ENCODE measurements at regions not wholly inside any gene's neighbourhood (a gene's known extent, or its start where the extent isn't known, plus 50 kb on each side); places are given as distances from the start of the nearest gene placed in this dataset.

DNA sequence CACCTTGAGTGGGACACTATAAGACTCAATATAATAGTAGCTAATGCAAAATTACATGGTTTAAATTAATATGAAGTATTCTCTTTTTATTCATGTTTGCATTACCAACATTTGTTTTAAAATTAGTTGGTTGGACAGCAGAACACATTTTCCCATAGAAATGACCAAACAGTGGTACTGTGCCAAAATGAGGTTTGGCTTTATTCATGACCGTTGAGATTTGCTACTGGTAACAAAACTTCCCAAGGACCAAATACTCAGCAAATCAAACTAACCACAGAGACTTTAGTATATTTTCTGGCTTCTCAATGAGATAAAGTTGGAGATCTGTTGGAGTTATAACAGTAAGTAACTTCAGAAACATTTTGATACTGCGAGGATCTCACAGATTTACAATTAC, 637.8 kb upstream of the MEF2C start:
- no peak for DNase-seq

DNA sequence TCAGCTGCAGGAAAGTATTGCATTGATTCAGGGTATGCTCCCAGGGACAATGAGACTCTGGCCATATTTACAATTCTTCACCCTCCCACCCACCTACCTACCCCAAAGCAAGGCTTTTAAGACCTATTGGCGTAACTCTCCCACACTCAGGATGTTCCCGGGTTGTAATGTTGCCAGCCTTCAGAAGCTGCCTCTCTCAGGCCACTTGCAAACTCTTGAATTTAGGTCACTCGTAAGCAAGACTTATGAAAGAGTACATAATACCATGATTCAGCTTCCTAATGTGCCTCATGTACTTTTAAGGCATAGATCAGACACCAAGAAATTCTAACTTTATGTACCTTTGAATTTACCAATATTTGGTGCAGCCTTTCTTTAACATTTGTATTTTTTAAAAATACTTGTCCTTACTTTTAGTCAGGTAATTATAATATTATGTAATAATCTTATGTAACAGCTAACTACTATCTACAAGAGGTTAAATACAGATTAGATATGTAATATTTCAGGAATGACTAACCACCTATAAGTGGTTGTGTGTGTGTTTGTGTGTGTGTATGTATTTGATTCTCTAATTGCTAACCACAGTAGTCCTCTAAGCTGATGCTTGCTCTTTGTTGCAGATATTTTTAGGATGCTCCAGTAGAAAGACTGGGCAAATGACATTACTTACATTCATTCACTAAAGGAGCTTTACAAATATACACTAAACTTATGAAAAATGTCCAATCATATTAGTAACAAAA, 630.5 kb upstream of the MEF2C start:
- DNase-seq, result no peak

DNA sequence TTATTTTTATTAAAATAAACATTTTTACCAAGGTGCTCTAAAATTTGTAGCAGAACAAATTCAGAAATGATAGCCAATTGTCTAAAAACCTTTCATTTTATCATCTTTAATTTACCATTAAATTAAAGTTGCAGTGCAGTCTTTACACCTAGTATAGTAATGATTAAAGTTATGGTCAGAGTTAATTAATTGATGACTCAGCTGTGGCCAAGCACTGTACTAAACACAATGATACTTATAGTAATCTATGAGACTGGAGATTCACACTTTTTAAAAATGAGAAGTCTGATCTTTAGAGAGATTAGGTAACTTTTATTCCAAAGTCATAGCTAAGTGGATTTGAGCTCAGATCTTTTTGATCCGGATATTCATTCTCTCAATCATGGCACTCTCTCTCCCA, 621.1 kb upstream of the MEF2C start:
- no peak for DNase-seq

DNA sequence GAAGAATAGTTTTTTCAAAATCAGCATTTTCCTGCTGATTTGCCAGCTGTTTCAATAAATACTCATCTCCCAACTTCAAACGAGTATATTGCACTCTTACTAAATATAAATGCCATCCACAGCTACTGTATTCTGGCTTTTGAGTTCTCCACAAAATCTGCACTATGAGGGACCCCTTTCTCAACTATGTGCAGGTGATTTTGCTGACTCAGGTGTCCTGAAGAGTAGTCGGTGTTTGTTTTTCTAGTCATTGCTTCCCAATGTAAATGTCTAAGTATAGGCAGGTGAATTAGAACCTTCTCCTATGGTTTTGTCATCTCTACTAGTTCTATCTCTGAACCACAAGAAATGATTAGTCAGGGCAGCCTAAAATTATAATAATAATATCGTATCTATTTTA, 616.8 kb upstream of the MEF2C start:
- no peak for DNase-seq

DNA sequence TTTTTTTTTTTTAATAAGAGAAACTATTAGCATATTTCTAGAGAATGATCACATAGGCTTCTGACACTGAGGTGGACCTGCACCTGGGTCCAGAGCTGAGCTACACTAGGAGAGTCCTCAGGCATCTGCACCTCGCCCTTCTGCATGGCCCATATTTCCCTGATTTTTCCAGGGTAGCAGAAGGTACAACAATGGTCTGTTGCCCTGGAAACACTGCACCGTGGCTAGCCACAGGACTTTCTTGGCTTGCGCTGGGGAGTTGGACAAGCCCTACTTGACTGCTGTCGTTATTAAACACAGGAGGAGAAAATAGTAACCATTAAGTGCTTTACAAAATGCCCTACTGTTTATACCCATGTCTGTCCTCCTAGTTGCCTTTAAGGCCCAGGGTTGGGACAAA, 615.7 kb upstream of the MEF2C start:
- DNase-seq, result no peak

DNA sequence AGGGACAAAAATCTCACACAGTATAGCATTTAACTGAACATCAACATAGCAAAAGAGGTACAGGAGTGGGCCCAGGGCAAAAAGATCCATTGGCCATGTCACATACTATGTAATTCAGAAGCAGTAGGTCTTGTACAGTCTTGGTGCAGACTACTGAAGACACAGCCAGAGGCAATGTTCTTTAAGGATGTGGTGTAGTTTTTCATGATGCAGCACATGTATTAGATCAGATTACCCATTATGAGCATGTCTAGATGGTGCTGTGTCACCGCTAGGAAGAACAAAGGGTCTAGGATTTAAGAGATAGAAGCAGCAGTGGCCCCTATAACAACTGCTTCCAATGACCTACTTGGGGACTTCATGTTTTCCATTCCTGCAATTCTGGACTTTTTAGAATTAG, 610.4 kb upstream of the MEF2C start:
- no peak for DNase-seq

DNA sequence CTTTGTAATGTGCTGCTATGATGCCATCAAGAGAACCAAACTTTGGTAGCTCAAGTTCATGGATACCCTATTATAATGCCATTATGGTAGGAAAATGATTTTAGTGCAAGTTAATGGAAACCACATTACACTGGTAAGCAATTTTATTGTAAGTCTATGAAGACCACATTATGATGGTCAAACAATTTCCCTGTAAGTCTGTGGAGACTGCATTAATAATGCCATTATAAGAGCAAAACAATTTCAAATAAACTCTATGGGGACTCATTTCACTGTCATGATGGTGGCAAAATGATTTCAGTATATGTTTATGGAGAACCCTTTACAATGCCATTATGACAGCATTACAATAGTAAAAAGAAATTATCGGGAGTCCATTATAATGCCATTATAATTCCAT, 602.0 kb upstream of the MEF2C start:
- no peak for DNase-seq

DNA sequence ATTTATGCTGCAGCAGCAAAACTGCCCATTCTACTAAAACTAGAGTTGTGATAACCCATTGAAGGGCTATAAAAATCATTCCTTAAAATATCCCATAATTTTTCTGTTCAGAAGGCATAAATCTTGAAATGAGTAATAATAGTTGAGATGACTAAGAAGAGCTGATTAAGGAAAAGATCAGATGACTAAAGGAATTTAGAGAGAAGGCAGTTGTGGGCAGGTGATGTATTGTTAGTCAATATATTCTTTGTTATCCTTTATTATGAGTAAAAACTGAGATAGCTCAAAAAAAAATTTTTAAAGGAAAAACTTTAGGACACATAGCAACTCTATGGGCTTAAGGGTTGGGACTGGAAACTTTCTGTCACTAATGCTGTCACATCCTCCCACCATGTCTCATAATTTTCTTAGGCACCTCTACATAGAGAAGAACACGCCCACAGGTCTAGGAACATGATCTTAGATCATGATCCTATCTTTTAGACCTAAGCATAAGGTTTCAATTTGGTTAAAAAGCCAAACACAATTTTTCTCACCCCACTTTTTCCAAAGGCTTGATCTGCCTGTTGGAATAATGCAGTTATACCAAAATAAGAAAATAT, 597.5 kb upstream of the MEF2C start:
- no peak for DNase-seq

DNA sequence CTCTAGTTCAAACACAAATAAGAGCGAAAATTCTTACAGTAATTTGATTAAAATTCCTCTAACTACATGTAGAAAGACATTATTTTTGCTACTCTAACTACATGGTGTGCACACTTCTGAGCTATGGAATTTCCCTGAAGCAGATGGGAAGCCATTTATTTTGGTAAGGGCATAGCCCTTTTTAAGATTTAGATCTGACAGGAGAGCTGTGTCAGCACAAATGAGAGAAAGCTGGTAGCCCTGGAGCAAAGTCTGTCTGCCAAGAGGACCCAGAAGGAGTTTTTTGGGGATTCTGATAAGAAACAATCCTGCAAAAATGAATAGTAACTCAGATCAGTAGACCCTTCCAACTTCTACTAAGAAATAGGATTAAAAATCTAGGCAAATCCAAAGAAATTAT, 595.9 kb upstream of the MEF2C start:
- DNase-seq, result no peak

DNA sequence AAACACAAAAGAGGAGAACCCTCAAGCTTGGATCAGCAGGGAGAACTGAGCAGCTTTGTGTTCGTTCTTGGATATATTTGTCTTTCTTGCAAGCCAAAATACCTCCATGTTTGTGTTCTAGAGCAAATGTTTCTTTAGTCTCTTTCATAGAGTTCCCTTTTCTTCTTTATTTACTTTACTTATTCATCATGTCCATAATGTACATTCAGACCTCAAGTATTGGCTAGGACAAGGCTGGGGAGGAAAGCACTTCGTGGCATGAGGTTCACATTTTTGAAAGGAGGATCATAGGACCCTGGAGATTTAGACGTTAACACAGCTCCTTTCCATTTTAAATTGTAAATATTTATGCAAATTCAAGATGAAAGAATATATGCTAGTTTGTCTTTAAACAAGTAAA, 590.2 kb upstream of the MEF2C start:
- no peak for DNase-seq

DNA sequence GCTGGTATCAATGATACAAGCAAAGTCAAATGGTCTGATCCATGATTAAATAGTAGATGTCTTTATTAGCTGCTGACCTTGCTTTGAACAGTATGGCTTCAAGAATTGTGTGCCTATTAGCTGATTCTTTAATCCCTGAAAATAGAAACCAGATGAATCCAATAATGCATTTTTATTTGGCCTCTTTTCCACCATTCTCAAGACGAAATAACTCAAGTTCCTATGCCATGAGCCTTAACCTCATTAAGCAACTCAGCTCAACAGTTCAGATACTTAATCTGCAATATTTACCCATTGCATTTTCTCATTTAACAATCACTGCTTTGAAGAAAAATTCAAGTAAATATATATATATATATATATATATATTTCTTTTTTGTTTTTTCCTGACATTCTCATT, 588.6 kb upstream of the MEF2C start:
- DNase-seq, result no peak

DNA sequence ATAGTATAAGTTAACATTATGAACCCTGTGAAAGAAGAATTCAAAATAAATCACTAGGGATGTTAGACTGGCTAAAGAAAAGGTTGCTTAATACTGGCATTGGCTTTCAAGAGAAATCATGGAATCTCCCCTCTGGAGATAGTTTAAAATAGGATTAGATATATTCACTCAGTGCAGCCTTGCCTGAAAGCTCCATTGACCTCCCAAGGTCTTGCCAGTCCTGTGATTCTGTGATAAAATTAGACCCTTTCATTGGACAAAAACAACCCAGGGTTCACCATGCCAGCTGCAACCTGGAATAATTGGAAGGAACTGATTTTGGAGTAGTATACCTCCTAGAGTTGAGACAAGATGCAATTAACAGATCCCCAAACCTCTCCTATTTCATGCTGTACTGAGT, 588.1 kb upstream of the MEF2C start:
- no peak for DNase-seq

DNA sequence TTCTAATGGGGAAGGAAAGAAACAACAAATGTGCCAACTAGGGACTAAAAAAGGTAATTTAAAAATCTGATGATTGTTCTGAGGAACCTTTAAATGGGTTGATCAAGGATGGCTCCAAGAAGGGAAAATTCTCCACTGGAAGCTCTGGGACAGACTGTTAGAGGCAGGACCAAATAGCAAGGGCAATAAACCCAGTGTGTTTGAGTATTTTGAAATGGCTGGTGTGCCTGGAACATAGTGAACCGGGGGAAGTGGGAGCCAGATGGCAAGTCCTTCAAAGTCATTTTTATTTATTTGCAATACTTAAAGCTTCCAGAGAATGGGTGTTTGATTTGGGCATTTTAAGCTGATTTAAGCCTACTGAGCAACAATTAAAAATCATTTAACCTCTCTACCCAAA, 587.7 kb upstream of the MEF2C start:
- no peak for DNase-seq

DNA sequence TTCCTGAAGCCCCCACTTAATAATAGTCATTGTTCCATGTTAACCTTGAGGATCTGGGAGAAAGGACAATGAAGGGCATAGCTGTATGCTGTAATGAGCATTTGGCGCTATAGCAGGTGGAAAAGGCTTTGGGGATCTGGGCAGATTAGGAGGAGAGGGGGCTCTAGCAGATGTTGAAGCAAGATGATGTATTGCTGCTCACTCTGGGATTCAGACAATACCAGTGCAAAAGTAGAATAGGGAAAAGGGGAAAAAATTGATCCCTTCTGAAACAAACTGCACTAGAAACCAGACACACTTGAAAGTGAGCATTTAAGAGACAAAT, 575.3 kb upstream of the MEF2C start:
- no peak for DNase-seq

DNA sequence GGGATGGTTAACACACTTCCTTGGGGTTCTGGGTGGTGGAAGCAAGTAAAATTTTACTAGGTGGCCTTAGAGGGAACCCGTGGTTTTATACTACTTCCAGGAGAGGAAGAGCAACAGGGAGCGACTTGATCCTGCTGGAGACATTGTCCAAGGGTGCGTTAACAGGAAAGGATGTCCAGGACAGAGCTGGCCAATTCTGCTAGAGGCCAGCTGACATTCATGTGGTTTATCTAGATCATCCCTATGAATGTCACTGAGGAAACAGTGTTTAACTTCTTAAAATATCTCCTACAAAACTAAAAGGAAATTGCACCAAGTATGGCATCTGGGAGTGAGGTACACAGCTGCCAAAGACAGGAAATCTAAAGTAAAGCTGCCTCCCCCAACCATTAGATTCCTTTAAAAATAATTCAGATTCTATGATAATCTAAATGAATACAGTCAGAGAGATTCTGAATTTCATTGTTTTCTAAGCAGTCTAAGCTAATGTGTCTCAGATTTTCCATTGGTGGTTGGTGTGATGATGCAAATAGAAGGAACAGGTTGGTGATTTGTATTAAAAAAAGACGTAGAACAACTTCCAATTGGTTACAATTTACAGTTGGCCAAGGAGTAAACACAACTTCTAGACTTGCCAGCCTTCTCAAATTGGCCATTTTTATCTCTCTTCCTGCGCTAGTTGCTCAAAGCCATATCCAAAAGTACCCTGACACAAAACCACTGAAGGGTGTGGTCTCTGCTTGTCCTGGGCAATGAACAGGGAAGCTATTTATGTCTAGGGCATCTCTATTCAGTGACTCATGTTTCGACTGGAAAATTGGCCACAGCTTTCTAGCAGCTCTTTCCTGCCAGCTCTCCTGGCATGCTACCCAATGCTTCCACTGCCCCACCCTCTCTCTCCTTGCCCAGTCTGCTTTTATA, 574.7 kb upstream of the MEF2C start:
- DNase-seq, result no peak

DNA sequence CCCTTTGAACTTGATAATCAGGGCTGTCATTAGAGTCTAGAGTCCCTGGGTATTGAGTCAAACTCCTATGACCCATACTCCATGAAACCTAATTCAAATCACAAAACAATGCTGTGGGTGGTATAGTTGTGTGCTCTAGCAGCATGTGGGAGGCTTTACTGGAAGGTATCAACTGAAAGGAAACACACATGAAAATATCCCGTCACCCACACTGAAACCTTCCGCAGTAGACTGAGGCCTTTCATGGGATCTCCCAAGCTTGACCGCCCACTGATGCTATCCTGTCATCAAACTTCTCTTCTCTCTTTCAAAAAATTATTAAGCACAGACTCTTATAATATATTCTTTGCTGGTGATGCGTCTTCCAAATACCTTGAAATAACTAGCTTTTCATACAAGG, 569.1 kb upstream of the MEF2C start:
- DNase-seq, result no peak

DNA sequence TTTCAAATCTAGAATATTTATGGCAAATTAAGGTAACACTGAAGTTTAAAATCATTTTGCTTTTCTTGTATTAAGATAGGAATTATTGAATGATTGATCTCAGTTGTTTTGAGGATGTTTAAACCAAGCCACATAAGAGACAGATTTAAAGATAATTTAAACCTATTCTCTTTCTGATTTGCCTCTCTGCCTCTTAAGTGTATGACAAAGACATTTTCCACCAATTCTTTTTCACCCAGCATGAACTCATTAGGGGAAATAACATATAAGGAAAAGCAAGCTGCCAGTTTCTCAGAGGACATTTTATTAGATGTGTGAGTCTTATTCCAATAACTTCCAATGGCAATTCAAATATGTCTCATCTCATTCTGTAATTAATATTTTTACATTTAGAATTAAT, 568.3 kb upstream of the MEF2C start:
- DNase-seq, result no peak

DNA sequence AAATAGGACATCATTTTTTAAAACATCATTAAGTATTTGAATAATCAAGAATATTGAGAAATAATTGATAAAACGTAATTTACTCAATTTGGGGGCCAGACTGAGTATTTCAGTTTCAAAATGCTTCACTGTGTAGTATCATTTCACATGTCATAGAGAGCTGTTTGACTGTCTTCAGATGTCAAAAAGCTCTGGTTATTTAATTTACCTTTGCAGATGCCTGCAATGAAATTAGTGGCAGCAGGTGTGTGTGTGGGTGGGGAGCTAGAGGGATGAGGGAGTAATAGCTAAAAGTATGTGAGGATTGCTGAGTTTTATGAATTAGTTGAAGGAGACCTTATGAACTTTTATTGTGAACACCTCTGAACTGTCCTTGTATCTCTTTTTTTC, 567.2 kb upstream of the MEF2C start:
- no peak for DNase-seq

DNA sequence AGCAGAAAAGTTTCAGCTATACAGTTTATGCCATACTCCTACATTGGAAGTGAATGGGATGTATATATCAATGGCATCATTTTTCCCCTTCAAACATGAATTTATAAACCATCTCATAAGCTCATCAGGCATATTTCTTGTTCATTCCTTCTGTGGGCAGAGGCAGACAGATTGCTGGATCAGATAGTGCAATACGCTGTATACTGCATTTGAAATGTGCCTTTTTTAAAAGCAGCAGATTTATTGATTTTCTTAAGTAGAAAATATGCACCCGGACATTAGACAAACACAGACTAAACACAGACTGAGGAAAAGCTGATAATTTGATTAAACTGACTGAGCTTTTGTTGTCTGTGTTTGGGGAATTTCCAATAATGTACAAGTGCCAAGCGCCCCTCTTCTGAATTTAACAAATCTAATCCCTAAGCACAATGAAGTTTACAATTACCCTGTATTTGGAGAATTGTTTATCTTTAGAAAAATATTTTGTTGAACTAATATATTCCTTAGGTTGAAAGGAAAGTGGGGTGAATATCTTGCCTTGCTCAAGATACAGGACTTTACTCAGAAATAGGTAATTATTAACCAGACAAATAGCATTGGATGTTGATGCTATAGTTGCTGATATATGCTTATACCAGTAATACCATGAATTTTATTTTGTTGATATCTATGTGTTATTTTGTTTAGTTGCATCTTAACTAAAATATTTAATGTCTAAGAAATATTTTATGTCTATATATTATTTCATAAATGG, 566.6 kb upstream of the MEF2C start:
- DNase-seq, result no peak

DNA sequence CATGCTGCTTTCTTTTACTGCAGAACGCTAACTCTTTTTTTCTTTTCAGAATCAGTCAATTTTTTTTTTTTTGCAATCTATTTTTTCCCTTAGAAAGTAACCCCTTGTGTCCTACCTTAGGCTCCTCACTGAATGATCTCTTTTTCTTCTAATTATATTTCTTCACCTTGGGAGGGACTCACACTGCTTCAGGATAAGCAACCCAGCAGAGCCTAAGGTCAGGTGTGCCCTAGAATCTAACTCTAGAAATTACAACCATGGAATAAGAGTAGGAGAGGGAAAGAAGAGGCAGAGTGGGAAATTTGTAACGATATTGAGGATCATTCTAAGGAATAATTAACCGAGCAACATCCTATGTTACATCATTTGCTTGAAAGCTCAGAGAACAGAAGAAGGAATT, 564.0 kb upstream of the MEF2C start:
- DNase-seq, result no peak

DNA sequence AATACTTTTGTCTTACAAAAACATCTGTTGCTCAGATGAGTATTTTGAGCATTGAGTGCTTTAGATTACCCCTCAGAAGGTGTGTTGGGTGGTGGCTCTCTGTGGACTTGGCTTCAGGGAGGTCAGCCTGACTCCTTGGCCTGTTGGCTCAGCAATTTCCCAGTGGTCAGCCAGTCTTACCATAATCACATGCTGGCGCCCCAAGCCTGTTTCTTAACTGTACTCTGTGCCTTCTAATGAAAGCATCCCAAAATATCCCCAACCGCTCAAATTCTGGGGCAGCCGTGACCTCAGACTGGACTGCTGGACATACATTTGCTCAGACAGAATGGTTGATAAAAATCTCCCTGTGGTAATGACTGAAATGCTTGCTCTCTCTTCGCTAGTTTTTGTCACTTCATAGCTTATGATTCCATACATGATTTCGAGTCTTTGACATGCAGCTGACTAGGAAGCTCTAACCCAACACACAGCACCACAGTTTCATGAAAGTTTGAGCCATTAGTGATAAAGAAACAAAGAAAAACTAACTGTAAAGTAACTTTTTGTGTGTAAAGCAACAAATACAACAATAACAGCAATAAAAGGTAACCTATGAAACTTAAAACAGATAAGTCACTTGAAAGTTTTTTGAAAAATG, 562.2 kb upstream of the MEF2C start:
- DNase-seq, result no peak

DNA sequence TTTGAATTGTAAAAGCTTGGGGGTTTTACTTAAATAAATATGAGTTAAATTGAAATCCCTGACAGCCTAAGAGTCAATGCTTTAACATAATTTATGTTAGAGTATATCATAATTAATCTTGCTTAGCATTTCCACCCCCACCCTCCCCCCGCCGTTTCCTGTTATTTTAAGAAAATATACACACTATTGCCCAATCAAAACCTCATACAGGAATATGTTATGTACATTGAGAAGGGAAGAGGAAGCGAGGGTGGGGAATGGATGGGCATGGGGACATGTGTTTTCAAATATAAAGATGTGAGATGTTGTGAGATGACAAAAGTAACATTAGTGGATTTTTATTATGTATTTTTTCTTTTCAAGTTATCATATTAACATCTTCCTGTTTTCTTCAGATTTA, 561.1 kb upstream of the MEF2C start:
- no peak for DNase-seq

DNA sequence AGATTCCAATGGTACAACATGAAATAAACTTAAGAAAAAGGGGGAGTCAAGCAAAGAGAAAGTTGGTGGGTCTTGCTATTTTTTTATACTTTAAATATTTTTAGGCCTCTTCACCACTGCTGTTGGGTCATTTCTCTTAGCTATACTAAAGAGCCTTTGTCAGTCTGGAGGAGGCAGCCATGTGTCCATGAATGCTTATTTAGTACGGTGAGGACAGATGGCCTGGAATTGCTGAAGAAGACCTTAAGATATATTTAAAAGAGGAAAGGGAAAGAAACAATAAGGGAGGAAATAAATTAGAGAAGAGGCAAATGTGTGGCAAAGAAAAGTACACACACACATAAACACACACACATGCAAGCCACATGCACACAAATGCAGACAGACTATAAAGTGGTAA, 560.5 kb upstream of the MEF2C start:
- no peak for DNase-seq
